HCT116 (cell line): ENCODE measurements at regions not wholly inside any gene's neighbourhood (a gene's known extent, or its start where the extent isn't known, plus 50 kb on each side); places are given as distances from the start of the nearest gene placed in this dataset.

Source experiments
- ATAC-seq: fragments of 200-7000 bp; cut with Tn5 transposase; 2 replicates; pipeline ENCODE4 v1.9.1; 2020; ENCODE audit warnings: mild to moderate bottlenecking, moderate library complexity
- BruUV-seq: library from RNA; stranded (reverse); fragments of 400-500 nt; replicated peaks from 2 replicates; lab custom pipeline; 2021; lab: Mats Ljungman, UMichigan
- CTCF ChIA-PET: fragments of 300-600 bp; sonication (Branson Sonifier 250); formaldehyde crosslinking; loops from one replicate; lab custom pipeline; 2021; ENCODE audit warnings: antibody characterized with exemption; lab: Charles Lee
- POLR2A ChIA-PET: fragments of 300-600, 350-600 bp; sonication (Branson Sonifier 250); formaldehyde crosslinking; loops from one replicate; lab custom pipeline; 2021; ENCODE audit warnings: antibody characterized with exemption; lab: Charles Lee
- RAD21 ChIA-PET, 2 experiments: fragments of 300-600 bp; sonication (Branson Sonifier 250); formaldehyde crosslinking; loops; one replicate each; lab custom pipeline; 2023; ENCODE audit warnings: low total read pairs in 2 of 2; ENCODE audit not compliant: uncharacterized antibody in 2 of 2, unreplicated experiment in 2 of 2, low non-redundant PET in 1 of 2; lab: Charles Lee
- DNase-seq: peaks from one replicate; pipeline ENCODE4 v3.0.0-alpha.2; 2010; ENCODE audit warnings: low read depth, low spot score
- H2AFZ ChIP-seq: fragments of 200-600 bp; shearing (Covaris generic), sonication (generic); 2 replicates; pipeline ENCODE4 v1.6.1; 2017; ENCODE audit warnings: low read depth, mixed run types, mixed read lengths, antibody characterized with exemption, low read length; ENCODE audit not compliant: poor library complexity, severe bottlenecking
- H3K27ac ChIP-seq: 2 replicates; pipeline ENCODE4 v1.5.1; 2012; ENCODE audit warnings: low read depth, low read length
- H3K27me3 ChIP-seq: fragments of 200-600 bp; sonication (generic); 2 replicates; pipeline ENCODE4 v1.6.1; 2016; ENCODE audit warnings: mixed run types, low read length, mixed read lengths; ENCODE audit not compliant: insufficient read depth
- H3K36me3 ChIP-seq, 2 experiments: fragments of 200-500 bp in 1 of 2; fragments of 200-600 bp in 1 of 2; sonication (Bioruptor generic) in 1 of 2; sonication (generic) in 1 of 2; 2 replicates each; pipeline versions ENCODE4 v1.5.1 to v1.6.1; 2014 to 2016; ENCODE audit warnings: low read length in 2 of 2, inconsistent platforms in 1 of 2, mixed read lengths in 1 of 2, mixed run types in 1 of 2; ENCODE audit not compliant: insufficient read depth in 2 of 2, control insufficient read depth in 1 of 2
- H3K4me1 ChIP-seq, 2 experiments: fragments of 200-600 bp in 1 of 2; sonication (generic) in 1 of 2; 2 replicates each; pipeline versions ENCODE4 v1.5.1 to v1.6.1; 2012 to 2017; ENCODE audit warnings: low read length in 2 of 2, inconsistent platforms in 1 of 2, mild to moderate bottlenecking in 1 of 2, mixed read lengths in 1 of 2, mixed run types in 1 of 2, moderate library complexity in 1 of 2; ENCODE audit not compliant: insufficient read depth in 2 of 2, control insufficient read depth in 1 of 2
- H3K4me2 ChIP-seq: fragments of 200-600 bp; sonication (generic); 2 replicates; pipeline ENCODE4 v1.6.1; 2017; ENCODE audit warnings: mixed run types, low read length, mixed read lengths
- H3K4me3 ChIP-seq, 2 experiments: fragments of 200-600 bp in 1 of 2; sonication (generic) in 1 of 2; replicated peaks in 1 of 2; 2 replicates each; pipeline ENCODE4 v1.5.1; 2011 to 2016; ENCODE audit warnings: low read length in 2 of 2, control low read depth in 1 of 2, low read depth in 1 of 2, mild to moderate bottlenecking in 1 of 2, mixed read lengths in 1 of 2, mixed run types in 1 of 2
- H3K79me2 ChIP-seq: fragments of 200-600 bp; sonication (generic); 2 replicates; pipeline ENCODE4 v1.6.1; 2017; ENCODE audit warnings: mild to moderate bottlenecking, mixed run types, low read length, moderate library complexity, mixed read lengths; ENCODE audit not compliant: insufficient read depth
- H3K9ac ChIP-seq: fragments of 200-600 bp; sonication (generic); 2 replicates; pipeline ENCODE4 v1.6.1; 2016; ENCODE audit warnings: low read length, mixed read lengths
- H3K9me2 ChIP-seq: fragments of 200-600 bp; sonication (generic), shearing (Covaris generic); 2 replicates; pipeline ENCODE4 v1.6.1; 2017; ENCODE audit warnings: mixed run types, mild to moderate bottlenecking, moderate library complexity; ENCODE audit not compliant: insufficient read depth
- H3K9me3 ChIP-seq, 2 experiments: fragments of 200-500 bp in 1 of 2; fragments of 200-600 bp in 1 of 2; sonication (Bioruptor generic) in 1 of 2; sonication (generic) in 1 of 2; 2 replicates each; pipeline ENCODE4 v1.6.1; 2014 to 2017; ENCODE audit warnings: low read length in 2 of 2, mixed read lengths in 2 of 2, inconsistent platforms in 1 of 2, low read depth in 1 of 2, mild to moderate bottlenecking in 1 of 2, mixed run types in 1 of 2, moderate library complexity in 1 of 2; ENCODE audit not compliant: control insufficient read depth in 1 of 2, insufficient read depth in 1 of 2
- H4K20me1 ChIP-seq: fragments of 200-600 bp; sonication (generic), shearing (Covaris generic); 2 replicates; pipeline ENCODE4 v1.6.1; 2017; ENCODE audit warnings: mixed run types, mild to moderate bottlenecking, moderate library complexity; ENCODE audit not compliant: insufficient read depth
- ATF3 ChIP-seq: IDR thresholded peaks from 2 replicates; pipeline ENCODE4 v1.6.1; 2012
- CTCF ChIP-seq, 3 experiments: fragments of 200-600 bp in 1 of 3; sonication (generic) in 1 of 3; IDR thresholded peaks in 2 of 3; conservative IDR thresholded peaks in 1 of 3; 2 replicates each; pipeline ENCODE4 v1.5.1; 2012 to 2017; ENCODE audit warnings: low read depth in 2 of 3, low read length in 2 of 3, antibody characterized with exemption in 1 of 3, borderline replicate concordance in 1 of 3, control low read depth in 1 of 3, mild to moderate bottlenecking in 1 of 3, mixed read lengths in 1 of 3, mixed run types in 1 of 3, moderate library complexity in 1 of 3; ENCODE audit not compliant: insufficient read depth in 1 of 3
- EGR1 ChIP-seq: IDR thresholded peaks from 2 replicates; pipeline ENCODE4 v1.6.1; 2012; ENCODE audit warnings: low read depth
- ELF1 ChIP-seq: IDR thresholded peaks from 2 replicates; pipeline ENCODE4 v1.6.1; 2012; ENCODE audit warnings: low read depth, borderline replicate concordance
- FOSL1 ChIP-seq: IDR thresholded peaks from 2 replicates; pipeline ENCODE4 v1.6.1; 2012; ENCODE audit warnings: low read depth
- JUND ChIP-seq: IDR thresholded peaks from 2 replicates; pipeline ENCODE4 v1.6.1; 2012
- POLR2A ChIP-seq: IDR thresholded peaks from 2 replicates; pipeline ENCODE4 v1.7.0; 2011; ENCODE audit warnings: borderline replicate concordance; ENCODE audit not compliant: insufficient read depth, insufficient read length; ENCODE audit errors: extremely low read depth
- RAD21 ChIP-seq: IDR thresholded peaks from 2 replicates; pipeline ENCODE4 v1.6.1; 2012; ENCODE audit warnings: low read depth, mild to moderate bottlenecking
- SIN3A ChIP-seq: IDR thresholded peaks from 2 replicates; pipeline ENCODE4 v1.6.1; 2012; ENCODE audit warnings: low read depth
- SRF ChIP-seq: IDR thresholded peaks from 2 replicates; pipeline ENCODE4 v1.6.1; 2012; ENCODE audit warnings: low read depth
- YY1 ChIP-seq: IDR thresholded peaks from 2 replicates; pipeline ENCODE4 v1.6.1; 2011; ENCODE audit warnings: low read length, low read depth, moderate library complexity, mild to moderate bottlenecking; ENCODE audit not compliant: insufficient replicate concordance; ENCODE audit errors: extremely low read depth
- ZNF274 ChIP-seq: fragments of 200-500 bp; sonication (Bioruptor generic); IDR thresholded peaks from 2 replicates; pipeline ENCODE4 v1.6.1; 2014; ENCODE audit warnings: mild to moderate bottlenecking, low read depth, low read length, inconsistent platforms
- intact Hi-C: fragments of 100-400 bp; cut with micrococcal nuclease; formaldehyde crosslinking; loops from 2 replicates; pipeline ENCODE4 v1.10.0; 2022

GRCh38 chr7:119782286-119782685, 490.7 kb upstream of the KCND2 start:
- CTCF ChIA-PET = no interaction called here
- Histone ChIP-seq H3K36me3 (no peaks in the 10 kb centered on the region), H3K79me2 (no peaks in the 10 kb centered on the region), H3K4me3 (no peak overlapping the region), H3K9me3 (no peaks in the 10 kb centered on the region), H3K9ac (no peak overlapping the region), H3K27me3 (no peaks in the 10 kb centered on the region), H3K27ac (no peak overlapping the region), H3K4me2 (no peak overlapping the region), H4K20me1 (no peaks in the 10 kb centered on the region), H3K9me2 (no peaks in the 10 kb centered on the region), H2AFZ (no peak overlapping the region), H3K4me1 (no peaks in the 10 kb centered on the region)
- RAD21 ChIA-PET = no interaction called here
- POLR2A ChIA-PET = no interaction called here
- ATAC-seq (no peak), DNase-seq (no peak)
- TF ChIP-seq YY1 (no peak), SIN3A (no peak), POLR2A (no peak), ZNF274 (no peak), ELF1 (no peak), SRF (no peak), ATF3 (no peak), RAD21 (no peak), JUND (no peak)
- intact Hi-C loops = no loop called here
- no TSS peak for BruUV-seq

GRCh38 chr7:119783799-119784198, 489.2 kb upstream of the KCND2 start:
- no peaks in the 10 kb centered on the region for H3K36me3 ChIP-seq
- H4K20me1 ChIP-seq = no peaks in the 10 kb centered on the region
- no peaks in the 10 kb centered on the region for H3K9me2 ChIP-seq
- RAD21 ChIA-PET = no interaction called here
- no peak overlapping the region for H2AFZ ChIP-seq
- no peak overlapping the region for H3K4me2 ChIP-seq
- no peak overlapping the region for H3K4me3 ChIP-seq
- intact Hi-C loops = no loop called here
- no peak overlapping the region for H3K9ac ChIP-seq
- TF ChIP-seq CTCF (IDR thresholded peaks at IDR 0.05 in 2 of 3, conservative IDR thresholded peaks at IDR 0.05 in 1 of 3; ENCODE audit: borderline replicate concordance in 1 of 3, insufficient read depth in 1 of 3, low read depth in 2 of 3, low read length in 2 of 3) (no peak), SRF (no peak), FOSL1 (no peak), EGR1 (no peak)
- no TSS peak for BruUV-seq
- no peak for DNase-seq
- H3K27me3 ChIP-seq = no peaks in the 10 kb centered on the region
- no peak overlapping the region for H3K27ac ChIP-seq
- no peaks in the 10 kb centered on the region for H3K4me1 ChIP-seq
- POLR2A ChIA-PET = interaction anchor here (0.6 kb wide), 1 partner anchor 424 kb away, joined by 5 read pairs; no protein-coding TSS in a partner anchor
- ATAC-seq = no peak
- CTCF ChIA-PET = no interaction called here
- H3K79me2 ChIP-seq = no peaks in the 10 kb centered on the region
- H3K9me3 ChIP-seq = no peaks in the 10 kb centered on the region
